ENCODE measurements at regions not wholly inside any gene's neighbourhood (a gene's known extent, or its start where the extent isn't known, plus 50 kb on each side); places are given as distances from the start of the nearest gene placed in this dataset.

DNA sequence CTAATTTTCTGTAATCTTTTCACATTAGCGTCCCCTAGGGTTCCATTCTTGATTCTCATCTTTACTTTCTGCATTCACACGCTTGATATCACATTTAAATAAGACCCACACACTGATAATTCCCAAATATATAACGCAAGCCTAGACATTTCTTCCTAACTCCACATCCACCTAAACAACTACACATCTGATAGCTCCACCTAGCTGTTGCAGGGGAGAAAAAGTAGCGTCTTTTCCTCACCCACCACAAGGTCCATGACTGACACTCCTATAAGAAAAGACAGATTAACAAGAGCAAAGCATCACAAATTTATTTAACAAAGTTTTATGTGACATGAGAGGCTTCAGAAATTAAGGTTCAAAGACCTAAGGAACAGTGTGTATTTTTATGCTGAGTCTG lies 862.2 kb upstream of the DDX18 start:
- H3K4me2 ChIP-seq (ENCODE audit: insufficient read depth, low read length): no peak overlapping the region
- peaks cover 2% of the 10 kb centered on the region for H3K9me3 ChIP-seq (replicated peaks; ENCODE audit: control insufficient read depth, insufficient read depth, low read length)
- H3K9ac ChIP-seq (replicated peaks; ENCODE audit: extremely low read depth, insufficient read depth, low read length): no peak overlapping the region
- no peaks in the 10 kb centered on the region for H3K36me3 ChIP-seq (ENCODE audit: control insufficient read depth in 2 of 2, extremely low read depth in 1 of 2, insufficient read depth in 2 of 2, low read length in 2 of 2)
- no peak overlapping the region for H3K27ac ChIP-seq (ENCODE audit: insufficient read depth, low read depth, low read length)
- no TSS peak for BruUV-seq (replicated peaks)
- intact Hi-C loops (cut with micrococcal nuclease) (no loop called here), dilution Hi-C loops (cut with MboI; ENCODE audit: extremely low pct_ligation_motif_present, low sequenced_read_pairs) (no loop called here)
- no peak overlapping the region for H2AFZ ChIP-seq (ENCODE audit: low read depth, low read length)
- ChIA-PET POLR2A (no interaction called here), CTCF (interaction anchor here (1.2 kb wide), 1 partner anchor 256 kb away, joined by 3 read pairs; no protein-coding TSS in a partner anchor)
- TF ChIP-seq, protein P1, sequence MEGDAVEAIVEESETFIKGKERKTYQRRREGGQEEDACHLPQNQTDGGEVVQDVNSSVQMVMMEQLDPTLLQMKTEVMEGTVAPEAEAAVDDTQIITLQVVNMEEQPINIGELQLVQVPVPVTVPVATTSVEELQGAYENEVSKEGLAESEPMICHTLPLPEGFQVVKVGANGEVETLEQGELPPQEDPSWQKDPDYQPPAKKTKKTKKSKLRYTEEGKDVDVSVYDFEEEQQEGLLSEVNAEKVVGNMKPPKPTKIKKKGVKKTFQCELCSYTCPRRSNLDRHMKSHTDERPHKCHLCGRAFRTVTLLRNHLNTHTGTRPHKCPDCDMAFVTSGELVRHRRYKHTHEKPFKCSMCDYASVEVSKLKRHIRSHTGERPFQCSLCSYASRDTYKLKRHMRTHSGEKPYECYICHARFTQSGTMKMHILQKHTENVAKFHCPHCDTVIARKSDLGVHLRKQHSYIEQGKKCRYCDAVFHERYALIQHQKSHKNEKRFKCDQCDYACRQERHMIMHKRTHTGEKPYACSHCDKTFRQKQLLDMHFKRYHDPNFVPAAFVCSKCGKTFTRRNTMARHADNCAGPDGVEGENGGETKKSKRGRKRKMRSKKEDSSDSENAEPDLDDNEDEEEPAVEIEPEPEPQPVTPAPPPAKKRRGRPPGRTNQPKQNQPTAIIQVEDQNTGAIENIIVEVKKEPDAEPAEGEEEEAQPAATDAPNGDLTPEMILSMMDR (IDR thresholded peaks at IDR 0.05; ENCODE audit: extremely low read depth in 1 of 2, insufficient read depth in 1 of 2, low read depth in 1 of 2, low read length in 2 of 2): no peak
- no peak for TF ChIP-seq GATA2 (IDR thresholded peaks at IDR 0.05; ENCODE audit: insufficient read depth, insufficient read length, low read depth, low read length)
- no peaks in the 10 kb centered on the region for H4K20me1 ChIP-seq (replicated peaks; ENCODE audit: control insufficient read depth, extremely low read depth, insufficient read depth, low read length)
- no peak overlapping the region for H3K4me3 ChIP-seq (replicated peaks in 1 of 3; ENCODE audit: insufficient read depth in 1 of 3, low read depth in 1 of 3, low read length in 3 of 3)
- H3K27me3 ChIP-seq (ENCODE audit: control insufficient read depth in 2 of 2, insufficient read depth in 2 of 2, low read length in 2 of 2): no peaks in the 10 kb centered on the region
- DNase-seq (ENCODE audit: low read depth, low spot score): no peak
- FAIRE-seq: no peak
- no peaks in the 10 kb centered on the region for H3K79me2 ChIP-seq (ENCODE audit: control insufficient read depth, insufficient read depth, low read length)
- H3K4me1 ChIP-seq (ENCODE audit: control insufficient read depth, extremely low read depth, insufficient read depth, low read length): no peaks in the 10 kb centered on the region
- no peaks in the 10 kb centered on the region for H3K9me1 ChIP-seq (replicated peaks; ENCODE audit: control insufficient read depth, extremely low read depth, insufficient read depth, low read length)

DNA sequence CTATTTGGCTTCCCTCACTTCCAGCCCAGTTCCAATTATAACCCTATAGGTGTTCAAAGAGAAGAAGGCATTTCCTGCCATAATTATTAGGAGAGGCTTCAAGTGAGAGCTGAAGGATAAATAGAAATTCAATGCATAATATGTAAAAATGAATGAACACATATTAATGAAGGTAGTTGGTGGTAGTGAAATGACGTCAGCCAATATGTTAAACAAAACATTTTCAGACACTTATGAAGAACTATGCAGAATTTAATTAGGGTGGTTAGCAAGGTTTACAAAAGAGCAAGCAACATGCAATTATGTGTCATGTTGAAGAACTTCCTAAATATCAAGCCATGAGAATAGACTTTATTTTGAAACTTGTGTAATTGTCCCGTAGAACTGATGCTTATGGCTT lies 858.8 kb upstream of the DDX18 start:
- no peak for FAIRE-seq
- Histone ChIP-seq H3K27ac (ENCODE audit: insufficient read depth, low read depth, low read length) (no peak overlapping the region), H3K79me2 (ENCODE audit: control insufficient read depth, insufficient read depth, low read length) (no peaks in the 10 kb centered on the region), H3K9me1 (replicated peaks; ENCODE audit: control insufficient read depth, extremely low read depth, insufficient read depth, low read length) (no peaks in the 10 kb centered on the region), H3K4me3 (replicated peaks in 1 of 3; ENCODE audit: insufficient read depth in 1 of 3, low read depth in 1 of 3, low read length in 3 of 3) (no peak overlapping the region), H3K9me3 (replicated peaks; ENCODE audit: control insufficient read depth, insufficient read depth, low read length) (peaks cover 2% of the 10 kb centered on the region), H4K20me1 (replicated peaks; ENCODE audit: control insufficient read depth, extremely low read depth, insufficient read depth, low read length) (no peaks in the 10 kb centered on the region), H3K9ac (replicated peaks; ENCODE audit: extremely low read depth, insufficient read depth, low read length) (no peak overlapping the region), H3K4me1 (ENCODE audit: control insufficient read depth, extremely low read depth, insufficient read depth, low read length) (no peaks in the 10 kb centered on the region), H2AFZ (ENCODE audit: low read depth, low read length) (no peak overlapping the region), H3K27me3 (ENCODE audit: control insufficient read depth in 2 of 2, insufficient read depth in 2 of 2, low read length in 2 of 2) (no peaks in the 10 kb centered on the region), H3K36me3 (ENCODE audit: control insufficient read depth in 2 of 2, extremely low read depth in 1 of 2, insufficient read depth in 2 of 2, low read length in 2 of 2) (no peaks in the 10 kb centered on the region), H3K4me2 (ENCODE audit: insufficient read depth, low read length) (no peak overlapping the region)
- intact Hi-C loops (cut with micrococcal nuclease) (no loop called here), dilution Hi-C loops (cut with MboI; ENCODE audit: extremely low pct_ligation_motif_present, low sequenced_read_pairs) (no loop called here)
- no TSS peak for BruUV-seq (replicated peaks)
- CTCF ChIA-PET: no interaction called here
- POLR2A ChIA-PET: no interaction called here
- DNase-seq (ENCODE audit: low read depth, low spot score): no peak
- TF ChIP-seq POLR2AphosphoS5 (IDR thresholded peaks at IDR 0.05; ENCODE audit: insufficient read depth, low read depth, low read length) (no peak), EZH2 (IDR thresholded peaks at IDR 0.05; ENCODE audit: borderline replicate concordance, low read depth, low read length, severe bottlenecking) (no peak), FOS (IDR thresholded peaks at IDR 0.05; ENCODE audit: borderline replicate concordance, insufficient read depth, low read length) (no peak), JUN (IDR thresholded peaks at IDR 0.05; ENCODE audit: borderline replicate concordance, insufficient read depth, insufficient read length, low read depth) (no peak), MYC (IDR thresholded peaks at IDR 0.05; ENCODE audit: low read depth, low read length) (no peak), GATA2 (IDR thresholded peaks at IDR 0.05; ENCODE audit: insufficient read depth, insufficient read length, low read depth, low read length) (no peak), POLR2A (IDR thresholded peaks at IDR 0.05; ENCODE audit: low read depth, low read length) (no peak)
- TF ChIP-seq, protein P2, sequence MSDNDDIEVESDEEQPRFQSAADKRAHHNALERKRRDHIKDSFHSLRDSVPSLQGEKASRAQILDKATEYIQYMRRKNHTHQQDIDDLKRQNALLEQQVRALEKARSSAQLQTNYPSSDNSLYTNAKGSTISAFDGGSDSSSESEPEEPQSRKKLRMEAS (IDR thresholded peaks at IDR 0.05; ENCODE audit: insufficient read depth, insufficient read length): no peak
- TF ChIP-seq, protein P1 (IDR thresholded peaks at IDR 0.05; ENCODE audit: extremely low read depth in 1 of 2, insufficient read depth in 1 of 2, low read depth in 1 of 2, low read length in 2 of 2): no peak
